Hematopoietic multipotent progenitor cell treated with erythropoietin and hydrocortisone succinate and interleukin-3 and kit ligand, for 15 days (in vitro differentiated cells): ENCODE measurements at regions not wholly inside any gene's neighbourhood (a gene's known extent, or its start where the extent isn't known, plus 50 kb on each side); places are given as distances from the start of the nearest gene placed in this dataset.
"Not testable (repeated sequence)": the region's sequence is repeated elsewhere in the genome, so short reads cannot be mapped to it uniquely, and the experiment has no call there.

Experiments used
- DNase-seq: peaks from one replicate; pipeline ENCODE4 v3.0.0-alpha.2; 2015; ENCODE audit warnings: low spot score

GRCh38 chr5:82894716-82895115 lies 182.5 kb downstream of the TMEM167A start:
- no peak for DNase-seq

- no peak for DNase-seq
Measured at GRCh38 chr5:82889088-82889487, 188.1 kb downstream of the TMEM167A start.

DNA sequence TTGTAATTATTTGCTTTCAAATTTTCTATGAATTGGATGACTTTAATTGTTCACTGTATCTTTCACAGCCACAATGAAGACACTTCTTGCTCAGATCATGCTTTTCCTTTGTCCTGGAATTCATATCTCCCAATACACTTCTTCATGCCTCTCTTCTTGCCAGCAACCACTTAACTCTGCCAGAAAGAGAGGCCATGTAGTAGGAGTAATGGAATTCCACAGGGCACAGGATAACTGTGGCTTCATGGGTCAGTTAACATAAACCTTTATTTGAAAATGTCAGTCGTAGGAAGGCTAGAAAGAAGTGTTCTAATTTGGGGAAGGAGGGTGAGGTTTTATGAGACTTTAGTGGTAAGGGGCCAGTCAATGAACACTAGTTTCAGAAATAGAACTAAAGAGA lies 190.3 kb downstream of the TMEM167A start:
- DNase-seq: no peak

DNA sequence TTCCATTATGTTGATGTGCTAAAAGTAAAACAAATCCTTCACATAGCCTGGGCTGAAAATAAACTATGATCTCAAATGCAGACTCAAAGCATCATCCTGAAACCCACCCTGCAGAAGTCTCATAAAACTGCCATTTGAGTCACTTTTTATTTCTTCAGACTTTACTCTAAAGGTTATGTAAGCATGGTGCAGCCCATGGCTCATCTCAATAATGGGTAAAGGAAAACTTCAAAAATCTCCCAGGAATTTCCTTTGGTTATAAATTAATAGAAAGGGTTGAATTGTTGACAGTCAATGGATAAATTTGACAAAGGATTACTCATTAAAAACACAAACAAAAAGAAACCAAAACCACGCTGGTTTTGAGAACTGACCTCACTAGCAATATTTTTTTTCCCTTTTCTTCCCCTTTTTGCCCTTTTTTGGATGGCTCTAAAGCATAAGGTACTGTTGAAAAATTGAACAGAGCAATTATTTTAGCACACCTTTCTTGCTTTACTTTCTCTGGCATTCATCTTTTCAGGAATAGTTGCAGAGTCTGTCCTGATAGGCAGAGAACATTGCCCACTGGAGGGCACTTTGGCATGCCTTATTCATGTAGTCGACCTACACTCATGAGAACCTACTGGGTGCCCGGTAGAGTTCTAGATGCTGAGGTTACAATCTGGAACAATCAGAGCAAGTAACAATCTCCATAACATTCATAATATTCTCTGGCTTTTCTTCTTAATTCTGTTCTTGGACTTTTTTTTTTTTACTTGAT lies 191.4 kb downstream of the TMEM167A start:
- no peak for DNase-seq

GRCh38 chr5:82884821-82885471 lies 192.2 kb downstream of the TMEM167A start:
- DNase-seq: no peak

GRCh38 chr5:82882316-82882715 lies 194.9 kb downstream of the TMEM167A start:
- DNase-seq: no peak

- DNase-seq: no peak
Measured at GRCh38 chr5:82881571-82882174, 195.5 kb downstream of the TMEM167A start.

DNA sequence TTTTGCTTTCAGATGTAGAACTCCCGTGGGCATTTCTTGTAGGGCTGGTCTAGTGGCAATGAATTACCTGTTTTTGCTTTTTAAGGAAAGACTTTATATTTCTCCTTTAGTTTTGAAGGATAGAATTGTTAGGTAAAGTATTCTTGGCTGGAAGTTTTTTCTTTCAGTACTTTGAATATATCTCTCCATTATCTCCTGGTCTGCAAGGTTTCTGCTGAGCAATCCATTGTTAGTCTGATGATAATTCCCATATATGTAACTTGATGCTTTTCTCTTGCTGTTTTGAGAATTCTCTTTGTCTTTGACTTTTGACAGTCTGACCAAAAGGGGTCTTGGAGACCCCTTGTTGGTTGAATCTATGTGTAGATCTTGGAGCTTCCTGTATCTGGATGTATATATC lies 198.1 kb downstream of the TMEM167A start:
- no peak for DNase-seq

GRCh38 chr5:82873452-82873851 lies 203.7 kb downstream of the TMEM167A start:
- no peak for DNase-seq

- DNase-seq: not testable (repeated sequence)
Measured at GRCh38 chr5:82872321-82873288, 204.6 kb downstream of the TMEM167A start.

GRCh38 chr5:82865625-82866024 lies 211.6 kb downstream of the TMEM167A start:
- DNase-seq: no peak

- no peak for DNase-seq
Measured at GRCh38 chr5:82863266-82863665, 213.9 kb downstream of the TMEM167A start.

GRCh38 chr5:82862711-82863110 lies 214.5 kb downstream of the TMEM167A start:
- no peak for DNase-seq

DNA sequence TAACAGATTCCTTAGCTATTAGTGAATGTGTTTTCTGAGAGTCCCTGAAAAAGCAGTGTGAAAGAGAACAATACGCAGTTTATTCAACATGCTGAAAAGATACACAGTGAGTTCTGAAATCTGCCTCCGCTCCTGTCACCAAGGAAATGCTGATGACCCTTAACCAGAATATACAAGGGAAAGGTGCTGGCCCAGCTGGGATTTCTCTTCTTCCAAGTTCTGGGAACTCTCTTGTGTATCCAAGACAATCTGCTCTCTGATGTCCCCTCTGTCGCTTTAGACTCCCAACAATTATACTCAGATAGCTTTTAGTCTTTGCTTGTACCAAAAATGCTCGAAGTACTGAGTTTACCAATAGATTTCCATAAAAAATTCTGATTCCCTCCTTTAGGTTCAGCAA lies 214.9 kb downstream of the TMEM167A start:
- DNase-seq: no peak

DNA sequence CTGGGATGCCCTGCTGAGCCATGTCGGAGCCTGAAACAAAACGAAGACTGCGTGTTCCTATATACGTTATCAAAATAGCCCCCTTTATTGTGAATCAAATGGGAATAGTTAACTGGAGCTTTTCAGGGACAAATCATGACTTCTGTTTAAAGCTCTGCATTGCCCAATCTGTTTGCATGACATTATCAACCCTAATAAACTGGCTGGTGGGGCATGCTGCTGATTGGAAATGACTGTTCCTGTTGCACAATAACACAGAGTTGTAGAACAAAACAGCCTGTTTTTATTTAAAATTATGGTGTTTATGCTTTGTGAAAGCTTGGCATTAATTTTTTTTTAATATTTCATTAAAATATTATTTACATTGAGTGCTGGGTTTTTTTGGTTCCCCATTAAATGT lies 215.5 kb downstream of the TMEM167A start:
- no peak for DNase-seq

- DNase-seq: no peak
Measured at GRCh38 chr5:82859451-82860140, 217.6 kb downstream of the TMEM167A start.

GRCh38 chr5:82858151-82859025 lies 218.8 kb downstream of the TMEM167A start:
- DNase-seq: no peak

- DNase-seq: no peak
Measured at GRCh38 chr5:82855893-82856550, 221.2 kb downstream of the TMEM167A start.

DNA sequence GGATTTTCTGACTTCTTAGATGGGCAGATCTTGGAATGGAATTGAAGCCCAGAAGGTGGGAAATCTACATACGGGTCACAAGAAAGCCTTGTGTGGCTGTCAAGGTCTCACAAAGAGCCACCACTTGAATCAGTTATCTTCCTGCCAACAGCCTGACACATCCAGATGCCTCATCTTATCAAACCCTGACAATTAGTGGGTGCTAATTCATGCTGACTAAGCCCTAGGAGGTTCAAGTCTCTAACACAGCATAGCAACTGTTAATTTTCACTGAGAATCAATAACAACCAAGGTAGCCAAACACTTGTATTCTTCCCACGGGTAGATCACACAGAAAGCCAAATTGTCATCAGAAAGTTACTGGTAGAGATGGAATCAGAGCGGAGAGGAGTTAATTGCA lies 222.2 kb downstream of the TMEM167A start:
- no peak for DNase-seq

GRCh38 chr5:82851471-82851870 lies 225.7 kb downstream of the TMEM167A start:
- no peak for DNase-seq
